ENCODE measurements at regions not wholly inside any gene's neighbourhood (a gene's known extent, or its start where the extent isn't known, plus 50 kb on each side); places are given as distances from the start of the nearest gene placed in this dataset.

- TF ChIP-seq, protein P1, sequence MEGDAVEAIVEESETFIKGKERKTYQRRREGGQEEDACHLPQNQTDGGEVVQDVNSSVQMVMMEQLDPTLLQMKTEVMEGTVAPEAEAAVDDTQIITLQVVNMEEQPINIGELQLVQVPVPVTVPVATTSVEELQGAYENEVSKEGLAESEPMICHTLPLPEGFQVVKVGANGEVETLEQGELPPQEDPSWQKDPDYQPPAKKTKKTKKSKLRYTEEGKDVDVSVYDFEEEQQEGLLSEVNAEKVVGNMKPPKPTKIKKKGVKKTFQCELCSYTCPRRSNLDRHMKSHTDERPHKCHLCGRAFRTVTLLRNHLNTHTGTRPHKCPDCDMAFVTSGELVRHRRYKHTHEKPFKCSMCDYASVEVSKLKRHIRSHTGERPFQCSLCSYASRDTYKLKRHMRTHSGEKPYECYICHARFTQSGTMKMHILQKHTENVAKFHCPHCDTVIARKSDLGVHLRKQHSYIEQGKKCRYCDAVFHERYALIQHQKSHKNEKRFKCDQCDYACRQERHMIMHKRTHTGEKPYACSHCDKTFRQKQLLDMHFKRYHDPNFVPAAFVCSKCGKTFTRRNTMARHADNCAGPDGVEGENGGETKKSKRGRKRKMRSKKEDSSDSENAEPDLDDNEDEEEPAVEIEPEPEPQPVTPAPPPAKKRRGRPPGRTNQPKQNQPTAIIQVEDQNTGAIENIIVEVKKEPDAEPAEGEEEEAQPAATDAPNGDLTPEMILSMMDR (IDR thresholded peaks at IDR 0.05): no peak
- TF ChIP-seq POLR2A (IDR thresholded peaks at IDR 0.05): no peak
- TF ChIP-seq POLR2AphosphoS5 (IDR thresholded peaks at IDR 0.05): no peak
Measured at GRCh38 chr3:139269984-139270383, 73.8 kb upstream of the MRPS22 start.
